Right ventricle myocardium superior (tissue), 1 donor: ENCODE measurements at regions not wholly inside any gene's neighbourhood (a gene's known extent, or its start where the extent isn't known, plus 50 kb on each side); places are given as distances from the start of the nearest gene placed in this dataset.
"Not testable (repeated sequence)": the region's sequence is repeated elsewhere in the genome, so short reads cannot be mapped to it uniquely, and the experiment has no call there.

Source experiments
- ATAC-seq: fragments of 200-7000 bp; cut with Tn5 transposase; one replicate; pipeline ENCODE4 v1.9.1; 2020; ENCODE audit warnings: mild to moderate bottlenecking; ENCODE audit not compliant: poor library complexity
- DNase-seq: peaks from one replicate; pipeline ENCODE4 v3.0.0-alpha.2; 2020
- intact Hi-C: fragments of 100-400 bp; cut with DNase I; formaldehyde crosslinking; loops from one replicate; pipeline ENCODE4 v1.11.2; 2022
- donor health status: DM: no; HTN: yes; CAD: no; lungs with severe emphysema.

DNA sequence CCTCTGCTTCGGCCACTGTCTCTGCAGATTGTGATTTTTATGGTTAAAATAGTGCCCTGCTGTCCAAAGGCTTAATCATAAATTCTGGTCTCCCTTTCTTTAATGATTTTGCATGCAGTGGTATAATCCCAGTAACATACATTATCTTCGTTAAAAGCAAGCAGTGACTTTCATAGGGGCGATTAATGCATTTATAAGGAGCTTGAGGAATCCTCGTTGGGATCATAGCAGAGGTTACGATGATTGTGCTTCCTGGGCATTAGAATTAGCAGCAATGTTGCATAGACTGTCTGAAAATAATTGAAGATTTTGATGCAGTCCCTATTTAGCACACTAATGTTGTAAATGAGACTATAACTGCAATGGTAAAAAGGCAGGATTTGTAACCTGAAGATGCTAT, 181.3 kb downstream of the PRL start:
- ATAC-seq: no peak
- no peak for DNase-seq
- intact Hi-C loops: no loop called here

- DNase-seq (no peak), ATAC-seq (no peak)
- intact Hi-C loops: no loop called here
These were observed 179.2 kb downstream of the PRL start for GRCh38 chr6:22117631-22118030.

DNA sequence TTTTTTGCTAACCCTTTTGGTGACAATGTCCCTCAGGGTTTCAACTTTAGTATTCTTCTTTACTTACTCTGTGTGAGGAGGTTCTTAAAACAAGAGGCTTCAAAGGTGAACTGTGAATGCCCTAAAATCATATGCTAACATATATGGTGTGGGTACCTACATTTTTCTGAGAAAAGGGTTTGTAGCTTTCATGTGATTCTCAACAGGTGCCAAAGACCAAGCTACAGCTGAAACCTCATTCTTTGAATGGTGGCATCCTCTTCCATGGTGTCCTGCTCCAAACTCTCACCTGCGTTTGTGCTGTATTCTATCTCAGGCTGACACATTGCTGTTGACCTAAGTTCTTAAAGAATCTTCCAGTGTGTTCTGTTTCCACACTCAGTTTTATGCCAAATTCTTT, 177.3 kb downstream of the PRL start:
- ATAC-seq (no peak), DNase-seq (no peak)
- intact Hi-C loops: no loop called here

GRCh38 chr6:22124756-22125155, 172.1 kb downstream of the PRL start:
- DNase-seq: no peak
- no peak for ATAC-seq
- intact Hi-C loops: no loop called here

GRCh38 chr6:22126910-22127309, 169.9 kb downstream of the PRL start:
- intact Hi-C loops: no loop called here
- ATAC-seq (no peak), DNase-seq (no peak)

DNA sequence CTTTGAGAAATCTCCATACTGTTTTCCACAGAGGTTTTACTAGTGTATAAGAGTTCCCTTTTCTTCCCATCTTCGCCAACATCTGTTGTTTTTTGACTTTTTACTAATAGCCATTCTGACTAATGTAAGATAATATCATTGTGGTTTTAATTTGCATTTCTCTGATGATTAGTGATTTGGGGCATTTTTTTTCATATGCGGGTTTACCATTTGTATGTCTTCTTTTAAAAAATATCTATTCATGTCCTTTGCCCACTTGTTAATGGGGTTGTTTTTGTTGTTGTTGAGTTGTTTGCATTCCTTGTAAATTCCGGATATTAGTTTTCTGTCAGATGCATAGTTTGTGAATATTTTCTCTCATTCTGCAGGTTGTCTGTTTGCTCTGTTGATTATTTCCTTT, 167.1 kb downstream of the PRL start:
- no peak for DNase-seq
- no peak for ATAC-seq
- intact Hi-C loops: no loop called here

- DNase-seq (no peak), ATAC-seq (no peak)
- intact Hi-C loops: no loop called here
These were observed 164.2 kb downstream of the PRL start for GRCh38 chr6:22132656-22133055.

GRCh38 chr6:22133357-22133756, 163.5 kb downstream of the PRL start:
- DNase-seq (no peak), ATAC-seq (no peak)
- intact Hi-C loops: no loop called here

GRCh38 chr6:22134308-22134707, 162.5 kb downstream of the PRL start:
- no peak for ATAC-seq
- intact Hi-C loops: no loop called here

DNA sequence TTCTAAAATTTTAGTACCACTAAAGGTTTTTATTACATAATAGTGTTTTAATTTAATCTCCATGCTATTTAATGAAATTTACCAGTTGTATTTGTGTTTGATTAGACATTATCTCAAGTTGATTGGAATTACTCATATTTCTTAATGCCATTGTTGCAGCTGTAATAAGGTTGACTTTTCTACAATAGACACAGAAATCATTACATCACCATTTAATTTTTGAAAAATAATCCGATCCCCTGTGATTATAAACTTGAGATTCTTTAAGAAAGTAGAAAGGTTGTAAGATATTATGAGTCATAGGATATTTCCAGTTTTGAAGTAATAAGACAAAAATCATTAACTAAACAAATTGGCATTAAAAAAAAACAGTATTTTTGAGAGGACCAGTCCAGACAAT, 161.4 kb downstream of the PRL start:
- no peak for ATAC-seq
- intact Hi-C loops: no loop called here

More at GRCh38 chr6:22134308-22134707, 162.5 kb downstream of the PRL start:
- DNase-seq: no peak

DNA sequence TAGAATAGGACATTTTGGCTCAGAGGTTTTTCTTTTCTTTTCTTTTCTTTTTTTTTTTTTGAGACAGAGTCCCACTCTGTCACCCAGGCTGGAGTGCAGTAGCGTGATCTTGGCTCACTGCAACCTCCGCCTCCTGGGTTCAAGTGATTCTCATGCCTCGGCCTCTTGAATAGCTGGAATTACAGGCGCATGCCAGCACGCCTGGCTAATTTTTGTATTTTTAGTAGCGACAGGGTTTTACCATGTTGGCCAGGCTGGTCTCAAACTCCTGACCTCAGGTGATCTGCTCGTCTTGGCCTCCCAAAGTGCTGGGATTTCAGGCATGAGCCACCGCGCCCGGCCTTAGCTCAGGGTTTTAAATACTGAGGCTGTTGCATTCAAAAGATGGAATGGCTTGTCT, 156.1 kb downstream of the PRL start:
- peak; percentile 34 for ATAC-seq
- intact Hi-C loops: loop anchor here (10.0 kb wide), 1 partner anchor 546 kb away; the partner anchor contains the start of gene SOX4
- not testable (repeated sequence) for DNase-seq

More for the DNA sequence above, 161.4 kb downstream of the PRL start:
- DNase-seq: no peak

DNA sequence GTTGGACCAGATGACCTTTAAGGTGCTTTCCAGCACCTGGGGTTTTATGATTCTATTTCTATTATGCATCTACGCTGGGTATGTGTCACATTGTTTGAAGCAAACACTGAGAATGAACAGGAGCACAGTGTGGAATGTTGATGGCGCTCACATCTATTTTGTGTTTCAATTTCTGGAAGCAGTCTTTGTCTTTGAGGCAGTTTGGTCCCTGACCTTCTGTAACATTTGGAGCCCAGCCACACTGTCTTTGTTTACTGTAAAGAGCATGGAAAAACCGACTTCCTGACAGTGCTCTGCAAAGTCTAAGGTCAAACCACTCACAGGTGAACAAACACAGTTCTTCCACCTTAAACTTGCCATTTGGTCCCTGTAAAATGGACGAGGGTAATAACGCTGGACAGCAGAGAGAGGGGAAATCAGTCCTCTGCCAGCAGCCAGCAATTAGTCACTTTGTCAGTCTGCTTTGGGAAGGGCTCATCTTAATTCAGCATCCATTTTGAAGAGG, 155.5 kb downstream of the PRL start:
- intact Hi-C loops: loop anchor here (10.0 kb wide), 1 partner anchor 546 kb away; the partner anchor contains the start of gene SOX4
- ATAC-seq (peak; percentile 76), DNase-seq (no peak)

- ATAC-seq (no peak), DNase-seq (no peak)
- intact Hi-C loops: loop anchor here (10.0 kb wide), 1 partner anchor 548 kb away; the partner anchor contains the start of gene SOX4
These were observed 154.0 kb downstream of the PRL start for GRCh38 chr6:22142856-22143255.

- ATAC-seq (no peak), DNase-seq (no peak)
- intact Hi-C loops: loop anchor here (10.0 kb wide), 1 partner anchor 551 kb away; the partner anchor contains the start of gene SOX4
These were observed 151.5 kb downstream of the PRL start for GRCh38 chr6:22145376-22145775.

DNA sequence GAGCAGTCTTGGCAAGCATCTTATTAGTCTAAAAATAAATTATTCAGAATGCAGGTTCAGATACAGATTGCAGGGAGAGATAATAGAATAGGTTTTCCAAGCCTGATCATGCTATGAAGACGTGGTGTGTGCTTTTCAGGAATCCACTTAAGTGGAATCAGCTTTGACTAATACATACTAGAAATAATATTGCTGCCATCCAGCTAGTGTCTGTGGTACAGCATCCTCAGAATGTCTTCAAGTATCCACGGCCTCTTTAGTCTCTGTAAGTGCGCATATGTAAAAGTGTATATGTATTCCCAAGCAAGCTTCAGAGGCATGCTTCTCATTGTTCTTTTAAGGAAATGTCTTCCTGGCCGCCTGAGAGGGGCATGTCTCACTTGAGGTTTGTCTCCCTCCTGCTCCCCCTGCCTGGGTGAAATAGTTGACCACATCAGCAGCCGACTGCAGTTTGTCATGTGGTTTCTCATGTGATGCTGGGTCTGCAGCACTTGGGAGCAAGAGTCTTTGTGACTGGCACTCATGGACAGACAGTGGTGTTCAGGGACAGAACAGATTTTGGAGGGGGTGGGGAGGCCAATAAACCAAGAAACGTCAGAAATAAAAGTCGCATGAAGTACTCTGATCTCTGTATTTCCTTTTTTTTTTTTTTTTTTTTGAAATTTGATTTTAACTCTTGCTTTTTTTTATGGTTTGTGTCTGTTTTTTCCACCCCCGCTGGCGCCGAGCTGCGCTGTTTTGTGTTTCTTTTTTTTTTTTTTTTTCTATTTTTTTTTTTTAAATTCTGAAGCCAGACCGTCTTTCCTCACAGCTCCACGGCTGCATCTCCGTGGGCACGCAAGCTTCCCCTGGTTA, 150.8 kb downstream of the PRL start:
- ATAC-seq (peak; percentile 18), DNase-seq (no peak)
- intact Hi-C loops: loop anchor here (10.0 kb wide), 1 partner anchor 551 kb away; the partner anchor contains the start of gene SOX4

DNA sequence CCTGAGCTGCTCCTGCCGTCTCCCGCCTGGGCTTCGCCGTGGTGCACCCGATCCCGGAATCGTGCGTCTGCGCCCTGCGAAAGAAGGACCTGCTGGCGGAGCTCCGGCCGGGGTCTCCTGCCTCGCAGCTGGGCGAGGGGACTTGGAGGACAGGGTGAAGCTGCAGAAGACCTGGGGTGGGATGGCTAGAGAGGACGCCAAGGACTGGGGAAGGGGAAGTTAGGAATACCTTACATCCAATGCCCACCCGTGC, 150.2 kb downstream of the PRL start:
- no peak for ATAC-seq
- intact Hi-C loops: loop anchor here (10.0 kb wide), 1 partner anchor 552 kb away; the partner anchor contains the start of gene SOX4
- DNase-seq: peak; percentile 33

GRCh38 chr6:22146931-22147701, 149.7 kb downstream of the PRL start:
- ATAC-seq (no peak), DNase-seq (peak; percentile 33)
- intact Hi-C loops: loop anchor here (10.0 kb wide), 1 partner anchor 552 kb away; the partner anchor contains the start of gene SOX4

DNA sequence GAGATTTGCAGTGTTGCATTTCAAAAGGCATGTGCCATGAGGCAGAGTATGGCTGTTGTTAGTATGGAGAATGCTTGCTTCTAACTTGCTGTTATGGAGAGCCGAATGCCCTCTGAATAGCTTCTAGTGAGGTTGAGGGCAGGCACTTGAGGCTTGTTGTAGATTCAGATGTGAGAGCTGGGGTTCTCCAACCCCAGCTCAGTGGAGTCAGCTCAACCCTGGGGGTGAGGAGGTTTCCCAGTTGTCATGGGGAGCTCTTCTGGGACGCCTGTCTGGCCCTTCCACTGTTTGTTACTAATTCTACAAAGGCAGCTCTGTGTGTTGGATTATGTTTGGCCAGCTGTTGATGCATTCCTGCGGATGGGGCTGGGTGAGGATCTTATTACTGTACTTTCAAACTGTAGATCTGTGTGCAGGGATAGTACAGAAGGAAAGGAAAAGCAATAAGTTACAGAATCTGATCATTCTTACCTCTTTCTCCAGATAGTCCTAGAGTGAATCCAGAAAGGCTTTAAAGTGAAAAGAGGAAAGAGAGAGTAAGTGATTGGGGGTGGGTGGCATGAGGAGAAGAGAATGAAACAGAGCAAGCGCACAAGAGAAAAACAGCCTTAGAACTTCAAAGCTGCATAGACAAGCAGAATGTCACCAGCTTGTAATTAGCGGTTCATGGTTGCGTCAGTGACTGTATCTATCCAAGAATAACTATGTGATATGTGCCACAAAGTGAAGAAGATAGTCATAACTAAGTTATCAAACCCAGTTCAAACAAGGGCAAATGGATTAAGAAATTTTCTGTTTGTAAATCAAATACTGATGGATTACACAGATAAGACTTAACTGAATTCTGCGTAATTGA, 148.7 kb downstream of the PRL start:
- peak; percentile 84 for ATAC-seq
- DNase-seq: peak; percentile 49
- intact Hi-C loops: loop anchor here (10.0 kb wide), 1 partner anchor 553 kb away; the partner anchor contains the start of gene SOX4
